ENCODE measurements at regions not wholly inside any gene's neighbourhood (a gene's known extent, or its start where the extent isn't known, plus 50 kb on each side); places are given as distances from the start of the nearest gene placed in this dataset.
A peak's percentile ranks its signal among the peaks of the same experiment; 100 is the strongest.
"Not testable (repeated sequence)": the region's sequence is repeated elsewhere in the genome, so short reads cannot be mapped to it uniquely, and the experiment has no call there.

DNA sequence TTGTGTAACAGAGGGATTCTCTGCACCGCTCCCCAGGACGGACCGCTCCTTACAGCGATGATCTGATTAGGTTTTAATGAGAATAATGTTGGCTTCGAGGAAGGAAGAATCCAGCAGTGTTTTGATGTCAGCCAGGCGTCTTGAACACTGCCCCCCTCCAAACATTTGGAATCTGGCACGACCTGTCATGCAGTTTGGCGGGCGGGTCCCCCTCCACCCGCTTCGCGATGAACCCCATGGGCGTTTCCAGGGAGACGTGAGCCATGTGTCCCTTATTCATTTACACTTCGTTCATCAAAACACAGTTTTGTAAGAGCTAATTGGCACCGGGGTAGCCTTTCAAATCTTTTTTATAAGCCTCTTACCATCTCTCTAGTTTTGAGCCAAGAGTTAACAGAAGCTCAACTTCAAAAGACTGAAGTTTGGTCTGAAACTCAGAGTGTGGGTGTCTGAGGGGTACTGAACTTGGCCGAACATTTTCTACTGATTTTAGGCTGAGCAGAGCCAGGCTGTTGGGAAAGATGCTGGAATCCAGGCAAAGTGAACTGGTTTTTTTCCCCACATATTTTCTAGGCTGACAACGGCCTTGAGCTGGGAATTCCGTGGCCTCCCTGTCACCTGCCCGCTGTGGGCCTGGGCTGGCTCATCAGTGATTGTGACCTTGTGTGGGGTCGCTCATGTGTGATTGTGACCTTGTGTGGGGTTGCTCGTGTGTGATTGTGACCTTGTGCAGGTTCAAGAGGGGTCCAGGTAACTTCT, 214.8 kb upstream of the ZNF469 start:
- H3K27me3 ChIP-seq (replicated peaks; ENCODE audit: insufficient read depth); H3K27ac ChIP-seq; H3K36me3 ChIP-seq; intact Hi-C loops (cut with DNase I); H3K9me3 ChIP-seq; H3K4me1 ChIP-seq (replicated peaks); H3K4me3 ChIP-seq: not testable (repeated sequence)
- WGBS = 10% methylated on average over 22 of the region's 22 CpGs
- peak; percentile 22 for DNase-seq (ENCODE audit: low spot score)
- peak; percentile 14 for TF ChIP-seq POLR2AphosphoS5 (IDR thresholded peaks at IDR 0.05)

DNA sequence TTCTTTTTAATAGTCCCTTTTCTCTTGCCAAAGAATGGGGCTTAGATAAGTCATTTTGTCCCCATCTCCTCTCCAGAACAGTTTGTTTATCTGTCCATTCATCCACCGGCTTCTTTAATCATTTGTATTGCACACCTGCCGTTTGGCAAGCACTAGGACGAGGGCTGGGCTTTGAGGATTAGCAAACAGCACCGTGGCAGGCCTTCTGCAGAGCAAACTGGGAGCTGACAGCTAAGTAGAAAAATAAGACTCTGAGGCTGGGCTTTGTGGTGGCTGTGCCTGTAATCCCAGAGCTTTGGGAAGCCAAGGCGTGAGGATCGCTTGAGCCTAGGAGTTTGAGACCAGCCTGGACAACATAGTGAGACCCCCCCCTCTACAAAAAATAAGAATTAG, 214.2 kb upstream of the ZNF469 start:
- 35% methylated on average over 6 of the region's 6 CpGs for WGBS
- H3K27ac ChIP-seq; H3K4me1 ChIP-seq (replicated peaks); intact Hi-C loops (cut with DNase I); H3K27me3 ChIP-seq (replicated peaks; ENCODE audit: insufficient read depth); H3K36me3 ChIP-seq; H3K4me3 ChIP-seq; H3K9me3 ChIP-seq: not testable (repeated sequence)
- peak; percentile 77 for DNase-seq (ENCODE audit: low spot score)

- H3K9me3 ChIP-seq; H3K36me3 ChIP-seq; H3K4me1 ChIP-seq (replicated peaks); intact Hi-C loops (cut with DNase I); H3K27me3 ChIP-seq (replicated peaks; ENCODE audit: insufficient read depth); DNase-seq (ENCODE audit: low spot score); H3K4me3 ChIP-seq; H3K27ac ChIP-seq: not testable (repeated sequence)
- 80% methylated on average over 19 of the region's 26 CpGs for WGBS
Measured at GRCh38 chr16:88169136-88169830, 213.5 kb upstream of the ZNF469 start.

DNA sequence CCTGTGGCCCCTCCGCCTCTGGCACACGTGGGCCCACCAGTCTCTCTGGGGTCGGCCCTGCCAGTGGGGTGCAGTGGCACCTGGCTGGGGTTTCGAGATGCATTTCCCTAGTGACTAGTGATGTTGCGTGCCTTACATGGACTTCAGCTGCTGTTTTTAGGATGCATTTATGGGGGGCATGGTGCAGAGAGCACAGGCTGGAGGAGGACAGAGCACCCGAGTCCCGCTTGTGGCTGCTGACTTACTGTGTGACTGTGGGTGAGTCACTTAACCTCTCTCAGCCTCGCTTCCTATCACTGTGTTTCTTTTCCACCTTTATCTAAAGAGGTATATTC, 213.0 kb upstream of the ZNF469 start:
- intact Hi-C loops (cut with DNase I); H3K27ac ChIP-seq; H3K4me1 ChIP-seq (replicated peaks); H3K9me3 ChIP-seq; DNase-seq (ENCODE audit: low spot score); H3K4me3 ChIP-seq; H3K27me3 ChIP-seq (replicated peaks; ENCODE audit: insufficient read depth); H3K36me3 ChIP-seq: not testable (repeated sequence)
- 92% methylated on average over 8 of the region's 8 CpGs for WGBS

- H3K27ac ChIP-seq = no peak overlapping the region
- TF ChIP-seq POLR2AphosphoS5 (IDR thresholded peaks at IDR 0.05) = no peak
- H3K9me3 ChIP-seq = no peaks in the 10 kb centered on the region
- 52% methylated on average over 17 of the region's 17 CpGs for WGBS
- H3K27me3 ChIP-seq (replicated peaks; ENCODE audit: insufficient read depth) = no peaks in the 10 kb centered on the region
- H3K36me3 ChIP-seq = no peaks in the 10 kb centered on the region
- intact Hi-C loops (cut with DNase I) = no loop called here
- DNase-seq (ENCODE audit: low spot score) = peak; percentile 54
- no peaks in the 10 kb centered on the region for H3K4me1 ChIP-seq (replicated peaks)
- H3K4me3 ChIP-seq = no peak overlapping the region
Measured at GRCh38 chr16:88170528-88170991, 212.2 kb upstream of the ZNF469 start.

GRCh38 chr16:88171126-88171525, 211.6 kb upstream of the ZNF469 start:
- H3K36me3 ChIP-seq; intact Hi-C loops (cut with DNase I); H3K9me3 ChIP-seq; DNase-seq (ENCODE audit: low spot score); H3K4me3 ChIP-seq; H3K27ac ChIP-seq; H3K4me1 ChIP-seq (replicated peaks); H3K27me3 ChIP-seq (replicated peaks; ENCODE audit: insufficient read depth): not testable (repeated sequence)
- WGBS = 88% methylated on average over 1 of the region's 1 CpG

DNA sequence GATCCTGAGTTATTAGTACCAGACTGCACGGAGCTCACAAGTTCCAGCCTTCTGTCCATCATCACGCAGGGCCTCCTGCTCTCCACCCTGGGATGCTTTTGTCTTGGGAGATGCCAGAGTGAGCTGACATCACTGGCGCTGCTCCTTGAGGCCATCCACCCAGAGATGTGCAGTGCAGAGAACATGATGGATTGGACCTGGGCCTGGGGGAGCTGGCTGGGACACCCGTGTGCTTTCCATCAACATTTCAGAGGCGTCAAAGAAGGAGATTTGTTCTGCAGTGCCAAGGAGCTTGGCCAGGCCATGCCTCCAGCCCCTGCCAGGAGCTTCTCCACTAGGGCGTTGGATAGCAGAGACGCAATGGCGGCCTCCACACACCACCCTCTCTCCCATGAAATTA, 206.6 kb upstream of the ZNF469 start:
- H3K27ac ChIP-seq; DNase-seq (ENCODE audit: low spot score); H3K27me3 ChIP-seq (replicated peaks; ENCODE audit: insufficient read depth); H3K36me3 ChIP-seq; intact Hi-C loops (cut with DNase I); H3K4me3 ChIP-seq; H3K9me3 ChIP-seq; H3K4me1 ChIP-seq (replicated peaks): not testable (repeated sequence)
- 100% methylated on average over 3 of the region's 8 CpGs for WGBS

DNA sequence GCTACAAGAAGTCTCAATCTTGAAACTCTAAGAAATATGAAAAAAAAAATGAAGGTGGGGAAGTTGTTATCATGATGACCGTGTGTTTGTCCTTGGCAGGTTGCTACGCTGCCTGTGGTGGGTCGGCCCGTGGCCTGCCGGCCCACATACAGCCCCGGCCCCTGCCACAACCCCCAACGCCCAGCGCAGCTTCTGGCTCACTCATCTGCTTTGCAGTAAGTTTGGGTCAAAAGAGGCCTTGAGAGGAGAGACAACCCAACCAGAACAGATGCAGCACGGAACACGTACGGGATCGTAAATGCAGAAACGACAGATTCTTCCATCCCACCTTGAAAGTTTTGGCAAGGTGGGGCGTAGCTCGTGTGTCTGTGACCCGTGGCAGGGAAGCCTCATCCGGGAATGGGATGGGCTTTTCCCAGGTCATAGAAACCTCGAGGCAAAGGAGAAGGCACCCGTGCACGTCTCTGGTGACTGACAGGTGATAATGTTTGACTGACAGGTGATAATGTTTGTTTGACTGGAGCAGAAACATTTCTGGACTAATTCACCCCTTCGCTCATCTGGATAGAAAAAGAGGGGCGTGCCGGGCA, 206.1 kb upstream of the ZNF469 start:
- DNase-seq (ENCODE audit: low spot score); intact Hi-C loops (cut with DNase I): not testable (repeated sequence)
- 86% methylated on average over 23 of the region's 23 CpGs for WGBS

GRCh38 chr16:88178251-88178650, 204.5 kb upstream of the ZNF469 start:
- H3K27ac ChIP-seq; intact Hi-C loops (cut with DNase I); H3K4me3 ChIP-seq; H3K4me1 ChIP-seq (replicated peaks); H3K27me3 ChIP-seq (replicated peaks; ENCODE audit: insufficient read depth); DNase-seq (ENCODE audit: low spot score); H3K9me3 ChIP-seq; H3K36me3 ChIP-seq: not testable (repeated sequence)
- WGBS = 79% methylated on average over 15 of the region's 15 CpGs

More for the DNA sequence above, 206.1 kb upstream of the ZNF469 start:
- H3K27me3 ChIP-seq (replicated peaks; ENCODE audit: insufficient read depth); H3K36me3 ChIP-seq; H3K9me3 ChIP-seq; H3K4me1 ChIP-seq (replicated peaks); H3K27ac ChIP-seq; H3K4me3 ChIP-seq: not testable (repeated sequence)

DNA sequence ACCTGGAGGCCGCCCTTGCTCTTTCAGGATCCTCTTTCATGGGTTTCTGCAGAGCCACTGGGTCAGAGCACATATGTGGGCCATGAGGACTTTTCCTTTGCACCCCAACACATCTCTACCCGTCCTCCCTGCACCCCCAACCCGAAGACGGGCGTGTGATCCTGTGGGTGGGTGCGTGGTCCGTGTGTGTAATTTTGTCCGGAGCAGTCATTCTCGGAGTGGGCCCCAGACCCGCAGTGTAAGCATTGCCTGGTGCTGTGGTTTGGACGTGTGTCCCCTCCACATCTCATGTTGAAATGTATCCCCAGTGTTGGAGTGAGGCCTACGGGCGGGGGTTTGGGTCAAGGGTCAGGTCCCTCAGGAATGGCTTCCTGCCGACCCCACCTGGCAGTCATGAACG, 203.9 kb upstream of the ZNF469 start:
- H3K36me3 ChIP-seq; DNase-seq (ENCODE audit: low spot score); H3K9me3 ChIP-seq; H3K27ac ChIP-seq; H3K4me3 ChIP-seq; intact Hi-C loops (cut with DNase I); H3K4me1 ChIP-seq (replicated peaks); H3K27me3 ChIP-seq (replicated peaks; ENCODE audit: insufficient read depth): not testable (repeated sequence)
- 84% methylated on average over 15 of the region's 15 CpGs for WGBS

GRCh38 chr16:88182967-88183881, 199.5 kb upstream of the ZNF469 start:
- H3K27me3 ChIP-seq (replicated peaks; ENCODE audit: insufficient read depth); H3K4me1 ChIP-seq (replicated peaks); intact Hi-C loops (cut with DNase I); H3K27ac ChIP-seq; H3K4me3 ChIP-seq; H3K9me3 ChIP-seq; H3K36me3 ChIP-seq; DNase-seq (ENCODE audit: low spot score): not testable (repeated sequence)
- 78% methylated on average over 33 of the region's 33 CpGs for WGBS

Data from prostate gland (tissue), 2 donors.